ENCODE measurements at regions not wholly inside any gene's neighbourhood (a gene's known extent, or its start where the extent isn't known, plus 50 kb on each side); places are given as distances from the start of the nearest gene placed in this dataset.
"Not testable (repeated sequence)": the region's sequence is repeated elsewhere in the genome, so short reads cannot be mapped to it uniquely, and the experiment has no call there.

GRCh38 chr11:81658722-81659121 lies 1074.9 kb downstream of the FAM181B start:
- FAIRE-seq (no peak), DNase-seq (ENCODE audit: insufficient read length, low spot score) (no peak)

GRCh38 chr11:81655351-81655750 lies 1078.3 kb downstream of the FAM181B start:
- no peak for DNase-seq (ENCODE audit: insufficient read length, low spot score)
- no peak for FAIRE-seq

- FAIRE-seq: no peak
- DNase-seq (ENCODE audit: insufficient read length, low spot score): no peak
Measured at GRCh38 chr11:81647374-81647773, 1086.3 kb downstream of the FAM181B start.

- DNase-seq (ENCODE audit: insufficient read length, low spot score) (peak; percentile 21), FAIRE-seq (no peak)
Measured at GRCh38 chr11:81644239-81644840, 1089.3 kb downstream of the FAM181B start.

GRCh38 chr11:81634483-81634882 lies 1099.2 kb downstream of the FAM181B start:
- DNase-seq (ENCODE audit: insufficient read length, low spot score) (no peak), FAIRE-seq (no peak)

DNA sequence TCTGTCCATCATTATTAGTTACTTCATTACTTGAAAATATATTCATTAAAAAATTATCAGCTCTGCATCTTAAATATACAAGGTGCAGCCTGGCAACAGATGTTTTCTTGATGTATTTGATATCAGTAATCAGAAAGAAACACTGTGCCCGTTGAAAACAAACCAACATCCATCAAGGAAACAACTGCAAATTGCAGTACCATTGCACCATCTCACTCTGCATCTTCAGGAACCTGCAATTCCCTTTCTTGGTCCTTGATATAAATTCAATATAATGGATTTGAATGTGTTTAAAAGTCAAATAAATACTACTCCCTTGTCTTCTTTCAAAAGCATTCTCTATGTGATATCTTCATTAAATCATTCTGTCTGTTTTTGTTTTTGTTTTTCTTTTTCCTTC lies 1131.2 kb downstream of the FAM181B start:
- DNase-seq (ENCODE audit: insufficient read length, low spot score): no peak
- FAIRE-seq: no peak

DNA sequence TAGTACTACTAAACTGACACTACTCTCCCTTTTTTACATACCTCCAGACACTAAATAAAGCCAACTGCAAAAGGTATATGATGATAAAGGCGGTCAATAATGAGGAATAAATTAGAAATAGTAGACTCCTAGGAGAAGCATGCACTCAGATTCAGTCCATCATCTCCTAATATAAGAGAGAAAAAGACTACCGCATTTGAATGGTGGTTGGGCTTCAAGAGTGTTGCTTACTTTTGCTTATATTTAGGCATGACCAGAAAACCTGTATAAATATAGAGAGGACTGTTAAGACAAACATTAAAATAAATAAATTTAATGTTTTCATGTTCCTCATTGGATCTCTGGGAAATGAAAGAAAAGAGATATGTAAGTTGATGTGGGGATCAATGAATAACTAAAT lies 1137.0 kb downstream of the FAM181B start:
- no peak for DNase-seq (ENCODE audit: insufficient read length, low spot score)
- FAIRE-seq: no peak

GRCh38 chr11:81585390-81585933 lies 1148.2 kb downstream of the FAM181B start:
- DNase-seq (ENCODE audit: insufficient read length, low spot score) (no peak), FAIRE-seq (no peak)

GRCh38 chr11:81579339-81579738 lies 1154.3 kb downstream of the FAM181B start:
- no peak for DNase-seq (ENCODE audit: insufficient read length, low spot score)
- no peak for FAIRE-seq

DNA sequence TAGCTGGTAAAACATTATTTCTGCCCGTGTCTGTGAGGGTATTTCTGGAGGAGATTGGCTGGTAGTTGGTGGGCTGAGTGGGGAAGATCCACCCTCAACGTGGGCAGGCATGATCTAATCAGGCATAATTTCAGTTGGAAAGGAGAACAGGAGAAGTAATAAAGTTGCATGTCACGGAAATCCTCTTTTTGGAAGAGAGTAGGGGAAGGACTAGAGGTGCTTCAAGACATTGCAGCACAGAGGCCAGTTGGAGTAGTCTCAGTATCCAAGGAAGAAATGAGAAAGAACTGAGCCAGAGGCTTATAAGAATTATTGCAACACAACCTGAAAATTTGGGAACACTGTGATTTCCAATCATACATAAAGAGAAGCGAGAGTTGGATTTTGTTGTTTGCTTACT lies 1155.1 kb downstream of the FAM181B start:
- no peak for FAIRE-seq
- DNase-seq (ENCODE audit: insufficient read length, low spot score): no peak

- FAIRE-seq (no peak), DNase-seq (ENCODE audit: insufficient read length, low spot score) (no peak)
Measured at GRCh38 chr11:81574301-81574700, 1159.4 kb downstream of the FAM181B start.

DNA sequence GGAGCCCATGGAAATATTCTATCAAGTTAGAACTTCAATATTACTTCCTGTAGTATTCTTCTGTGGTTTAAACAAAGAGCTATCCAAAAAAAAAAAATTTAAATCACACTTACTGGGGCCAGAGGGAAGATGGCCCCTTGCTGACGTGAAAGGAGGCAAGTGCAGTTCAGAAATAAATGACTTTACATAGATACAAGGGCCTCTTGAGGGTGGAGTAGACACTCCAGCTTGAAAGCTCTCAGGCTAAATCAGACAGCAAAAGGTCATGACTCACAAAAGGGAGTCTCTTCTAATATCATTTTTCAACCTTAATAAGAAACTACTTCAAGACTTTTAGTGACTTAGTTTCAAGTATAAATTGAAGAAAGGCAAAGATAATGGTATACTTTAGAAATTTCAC lies 1160.3 kb downstream of the FAM181B start:
- DNase-seq (ENCODE audit: insufficient read length, low spot score) (no peak), FAIRE-seq (no peak)

DNA sequence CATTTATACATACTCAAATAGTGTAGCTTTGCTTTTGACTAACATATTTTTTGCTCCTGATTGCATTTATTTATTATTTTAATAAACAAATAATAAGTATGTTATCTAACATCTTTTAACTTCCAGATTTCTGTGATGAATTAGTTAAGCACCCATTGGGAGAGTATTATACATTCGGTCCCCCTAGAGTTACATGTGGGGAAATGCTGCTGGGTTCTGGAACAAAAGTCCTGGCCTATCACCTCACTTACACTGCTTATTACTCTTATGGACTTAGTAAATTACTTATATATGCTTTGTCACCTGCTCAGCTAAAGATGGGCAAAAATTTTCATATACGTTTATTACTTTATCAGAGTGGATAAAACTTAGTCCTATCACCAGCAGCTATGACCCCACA lies 1163.0 kb downstream of the FAM181B start:
- FAIRE-seq (no peak), DNase-seq (ENCODE audit: insufficient read length, low spot score) (no peak)

GRCh38 chr11:81569999-81570398 lies 1163.7 kb downstream of the FAM181B start:
- DNase-seq (ENCODE audit: insufficient read length, low spot score): no peak
- no peak for FAIRE-seq

- FAIRE-seq: no peak
- no peak for DNase-seq (ENCODE audit: insufficient read length, low spot score)
Measured at GRCh38 chr11:81568918-81569317, 1164.7 kb downstream of the FAM181B start.

DNA sequence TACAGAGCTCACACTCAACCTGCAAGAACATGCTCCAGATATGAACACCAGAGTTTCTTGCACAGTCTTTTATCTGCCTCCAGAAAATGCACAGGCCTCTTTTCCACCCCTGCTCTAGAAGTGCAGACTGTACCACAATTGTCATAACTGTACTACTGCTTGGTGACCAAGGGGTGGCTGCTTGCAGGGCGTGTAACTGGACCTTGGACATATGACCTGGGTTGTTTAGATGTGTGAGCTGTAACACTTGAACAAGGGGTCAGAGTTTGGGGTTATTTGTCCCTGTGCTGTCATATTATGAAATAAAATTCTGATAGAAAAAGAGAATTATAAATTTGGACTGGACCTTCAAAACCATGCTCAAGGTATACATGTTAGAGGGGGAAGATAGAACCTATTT lies 1185.5 kb downstream of the FAM181B start:
- no peak for FAIRE-seq
- DNase-seq (ENCODE audit: insufficient read length, low spot score): no peak

DNA sequence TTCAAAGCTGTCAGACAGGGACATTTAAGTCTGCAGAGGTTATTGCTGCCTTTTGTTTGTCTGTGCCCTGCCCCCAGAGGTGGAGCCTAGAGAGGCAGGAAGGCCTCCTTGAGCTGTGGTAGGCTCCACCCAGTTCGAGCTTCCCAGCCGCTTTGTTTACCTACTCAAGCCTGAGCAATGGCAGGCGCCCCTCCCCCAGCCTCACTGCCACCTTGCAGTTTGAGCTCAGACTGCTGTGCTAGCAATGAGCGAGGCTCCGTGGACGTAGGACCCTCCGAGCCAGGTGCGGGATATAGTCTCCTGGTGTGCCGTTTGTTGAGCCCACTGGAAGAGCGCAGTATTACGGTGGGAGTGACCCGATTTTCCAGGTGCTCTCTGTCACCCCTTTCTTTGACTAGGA lies 1193.9 kb downstream of the FAM181B start:
- not testable (repeated sequence) for DNase-seq (ENCODE audit: insufficient read length, low spot score); FAIRE-seq

GRCh38 chr11:81515566-81515965 lies 1218.1 kb downstream of the FAM181B start:
- FAIRE-seq (no peak), DNase-seq (ENCODE audit: insufficient read length, low spot score) (no peak)

- no peak for FAIRE-seq
- DNase-seq (ENCODE audit: insufficient read length, low spot score): peak; percentile 2
Measured at GRCh38 chr11:81497202-81497804, 1236.4 kb downstream of the FAM181B start.

GRCh38 chr11:81496601-81497000 lies 1237.1 kb downstream of the FAM181B start:
- no peak for FAIRE-seq

DNA sequence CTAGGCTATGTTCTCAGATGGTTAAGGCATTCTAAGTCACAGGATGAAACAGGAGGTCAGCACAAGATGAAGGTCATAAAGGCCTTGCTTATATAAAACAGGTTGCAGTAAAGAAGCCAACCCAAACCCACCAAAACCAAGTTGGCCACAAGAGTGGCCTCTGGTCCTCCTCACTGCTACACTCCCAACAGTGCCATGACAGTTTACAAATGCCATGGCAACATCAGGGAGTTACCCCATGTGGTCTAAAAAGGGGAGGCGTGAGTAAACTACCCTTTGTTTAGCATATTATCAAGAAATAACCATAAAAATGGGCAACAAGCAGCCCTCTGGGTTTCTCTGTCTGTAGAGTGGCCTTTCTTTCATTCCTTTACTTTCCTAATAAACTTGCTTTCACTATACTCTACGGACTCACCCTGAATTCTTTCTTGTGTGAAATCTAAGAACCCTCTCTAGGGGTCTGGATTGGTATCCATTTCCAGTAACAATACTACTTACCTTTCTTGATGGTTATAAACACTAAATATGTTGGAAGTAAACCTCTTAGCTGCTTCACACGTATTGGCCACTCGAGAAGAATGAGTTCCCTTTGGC lies 1237.9 kb downstream of the FAM181B start:
- DNase-seq (ENCODE audit: insufficient read length, low spot score) (no peak), FAIRE-seq (no peak)

More at GRCh38 chr11:81496601-81497000, 1237.1 kb downstream of the FAM181B start:
- DNase-seq (ENCODE audit: insufficient read length, low spot score): no peak

DNA sequence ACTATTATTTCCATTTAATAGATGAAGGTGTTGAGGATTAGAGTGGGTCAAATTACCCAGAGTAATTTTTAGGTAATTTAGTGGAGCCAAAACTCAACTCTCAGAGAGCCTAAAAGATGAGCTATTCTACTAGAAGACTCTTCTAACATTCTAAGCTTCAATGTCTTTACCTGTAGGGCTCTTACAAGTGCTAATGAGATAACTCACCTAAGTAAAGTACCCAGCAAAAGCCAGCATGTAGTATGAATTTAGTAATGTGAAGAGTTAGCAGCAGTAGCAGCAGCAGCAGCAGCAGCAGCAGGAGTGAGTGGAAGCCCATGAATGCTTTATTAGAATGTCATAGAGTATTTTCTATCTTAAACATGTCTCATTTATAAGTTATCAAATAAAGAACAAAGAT lies 1239.2 kb downstream of the FAM181B start:
- no peak for FAIRE-seq

More for the DNA sequence above, 1239.2 kb downstream of the FAM181B start:
- no peak for DNase-seq (ENCODE audit: insufficient read length, low spot score)
